ENCODE measurements at regions not wholly inside any gene's neighbourhood (a gene's known extent, or its start where the extent isn't known, plus 50 kb on each side); places are given as distances from the start of the nearest gene placed in this dataset.

GRCh38 chr7:35893649-35894048 lies 92.8 kb downstream of the SEPTIN7 start:
- Histone ChIP-seq H3K36me3 (ENCODE audit: control insufficient read depth in 2 of 2, extremely low read depth in 1 of 2, insufficient read depth in 2 of 2, low read length in 2 of 2) (no peaks in the 10 kb centered on the region), H3K9me1 (replicated peaks; ENCODE audit: control insufficient read depth, extremely low read depth, insufficient read depth, low read length) (no peaks in the 10 kb centered on the region), H3K27me3 (ENCODE audit: control insufficient read depth in 2 of 2, insufficient read depth in 2 of 2, low read length in 2 of 2) (no peaks in the 10 kb centered on the region), H4K20me1 (replicated peaks; ENCODE audit: control insufficient read depth, extremely low read depth, insufficient read depth, low read length) (no peaks in the 10 kb centered on the region), H2AFZ (ENCODE audit: low read depth, low read length) (no peak overlapping the region), H3K4me1 (ENCODE audit: control insufficient read depth, extremely low read depth, insufficient read depth, low read length) (no peaks in the 10 kb centered on the region), H3K27ac (ENCODE audit: insufficient read depth, low read depth, low read length) (no peak overlapping the region), H3K79me2 (ENCODE audit: control insufficient read depth, insufficient read depth, low read length) (peaks cover 2% of the 10 kb centered on the region), H3K4me3 (replicated peaks in 1 of 3; ENCODE audit: insufficient read depth in 1 of 3, low read depth in 1 of 3, low read length in 3 of 3) (no peak overlapping the region), H3K4me2 (ENCODE audit: insufficient read depth, low read length) (no peak overlapping the region), H3K9me3 (replicated peaks; ENCODE audit: control insufficient read depth, insufficient read depth, low read length) (no peaks in the 10 kb centered on the region), H3K9ac (replicated peaks; ENCODE audit: extremely low read depth, insufficient read depth, low read length) (no peak overlapping the region)
- TF ChIP-seq MYC (IDR thresholded peaks at IDR 0.05; ENCODE audit: low read depth, low read length) (no peak), POLR2AphosphoS5 (IDR thresholded peaks at IDR 0.05; ENCODE audit: insufficient read depth, low read depth, low read length) (no peak), CTCF (IDR thresholded peaks at IDR 0.05; ENCODE audit: extremely low read depth in 1 of 2, insufficient read depth in 1 of 2, low read depth in 1 of 2, low read length in 2 of 2) (no peak), POLR2A (IDR thresholded peaks at IDR 0.05; ENCODE audit: low read depth, low read length) (no peak), FOS (IDR thresholded peaks at IDR 0.05; ENCODE audit: borderline replicate concordance, insufficient read depth, low read length) (no peak), MAX (IDR thresholded peaks at IDR 0.05; ENCODE audit: insufficient read depth, insufficient read length) (no peak), EZH2 (IDR thresholded peaks at IDR 0.05; ENCODE audit: borderline replicate concordance, low read depth, low read length, severe bottlenecking) (no peak), JUN (IDR thresholded peaks at IDR 0.05; ENCODE audit: borderline replicate concordance, insufficient read depth, insufficient read length, low read depth) (no peak), GATA2 (IDR thresholded peaks at IDR 0.05; ENCODE audit: insufficient read depth, insufficient read length, low read depth, low read length) (no peak)
- no TSS peak for BruUV-seq (replicated peaks)
- intact Hi-C loops (cut with micrococcal nuclease) (no loop called here), dilution Hi-C loops (cut with MboI; ENCODE audit: extremely low pct_ligation_motif_present, low sequenced_read_pairs) (no loop called here)
- ChIA-PET CTCF (interaction anchor here (2.5 kb wide), 1 partner anchor 184 kb away, joined by 9 read pairs; no protein-coding TSS in a partner anchor), POLR2A (no interaction called here)
- no peak for FAIRE-seq
- no peak for DNase-seq (ENCODE audit: low read depth, low spot score)

All from endothelial cell of umbilical vein (primary cell).